GM12878 (cell line): ENCODE measurements at regions not wholly inside any gene's neighbourhood (a gene's known extent, or its start where the extent isn't known, plus 50 kb on each side); places are given as distances from the start of the nearest gene placed in this dataset.

Source experiments
- ATAC-seq: fragments of 200-7000 bp; cut with Tn5 transposase; 3 replicates; pipeline ENCODE4 v1.9.1; 2020; ENCODE audit warnings: mild to moderate bottlenecking, moderate library complexity
- BruUV-seq: library from RNA; stranded (reverse); fragments of 400-500 nt; replicated peaks from 2 replicates; lab custom pipeline; 2021; lab: Mats Ljungman, UMichigan
- CTCF ChIA-PET: fragments of 300-600 bp; sonication (Branson Sonifier 250); formaldehyde crosslinking; extraction: SDS; loops from one replicate; lab custom pipeline; 2021; ENCODE audit warnings: inconsistent platforms; lab: Yijun Ruan, JAX
- POLR2A ChIA-PET: fragments of 350-600 bp; formaldehyde crosslinking; extraction: SDS; loops from one replicate; lab custom pipeline; 2021; ENCODE audit warnings: inconsistent platforms; lab: Charles Lee
- RAD21 ChIA-PET: fragments of 300-600 bp; sonication (Branson Sonifier 250); formaldehyde crosslinking; loops from one replicate; lab custom pipeline; 2023; ENCODE audit warnings: antibody characterized with exemption; ENCODE audit not compliant: unreplicated experiment; lab: Charles Lee
- SMC1A ChIA-PET: fragments of 300-600 bp; sonication (Branson Sonifier 250); formaldehyde crosslinking; loops from one replicate; lab custom pipeline; 2023; ENCODE audit not compliant: unreplicated experiment, uncharacterized antibody; lab: Charles Lee
- DNase-seq: peaks from one replicate; pipeline ENCODE4 v3.0.0-alpha.2; 2011; ENCODE audit warnings: low read depth, low spot score
- FAIRE-seq: peaks from 3 replicates; lab custom pipeline; 2011; peaks lifted over from hg19 to GRCh38; lab: Jason Lieb, UNC
- H2AFZ ChIP-seq: 2 replicates; pipeline ENCODE4 v1.6.0; 2011; ENCODE audit warnings: low read depth, low read length, control low read depth; ENCODE audit not compliant: control insufficient read depth
- H3K27ac ChIP-seq: 2 replicates; pipeline ENCODE4 v1.5.1; 2011; ENCODE audit warnings: control low read depth; ENCODE audit not compliant: control insufficient read depth, insufficient read depth
- H3K27me3 ChIP-seq, 2 experiments: replicated peaks in 1 of 2; 2 replicates each; pipeline versions ENCODE4 v1.6.0 to v1.6.1; 2011; ENCODE audit warnings: low read length in 1 of 2; ENCODE audit not compliant: control insufficient read depth in 2 of 2, insufficient read depth in 2 of 2
- H3K36me3 ChIP-seq, 2 experiments: 2 replicates each; pipeline ENCODE4 v1.5.1; 2011; ENCODE audit warnings: low read length in 1 of 2; ENCODE audit not compliant: control insufficient read depth in 2 of 2, insufficient read depth in 2 of 2
- H3K4me1 ChIP-seq: 2 replicates; pipeline ENCODE4 v1.6.1; 2011; ENCODE audit warnings: mild to moderate bottlenecking, low read length, moderate library complexity, mixed read lengths; ENCODE audit not compliant: control insufficient read depth, insufficient read depth
- H3K4me2 ChIP-seq: 2 replicates; pipeline ENCODE4 v1.6.0; 2011; ENCODE audit warnings: control low read depth; ENCODE audit not compliant: control insufficient read depth, insufficient read depth
- H3K4me3 ChIP-seq: fragments of 200-600 bp; sonication (generic); 2 replicates; pipeline ENCODE4 v1.5.1; 2016
- H3K79me2 ChIP-seq: 2 replicates; pipeline ENCODE4 v1.6.0; 2011; ENCODE audit warnings: low read length; ENCODE audit not compliant: control insufficient read depth, insufficient read depth
- H3K9ac ChIP-seq: 2 replicates; pipeline ENCODE4 v1.8.0; 2011; ENCODE audit warnings: low read length, control low read depth, mixed read lengths; ENCODE audit not compliant: control insufficient read depth, insufficient read depth
- H3K9me3 ChIP-seq: replicated peaks from 3 replicates; pipeline ENCODE4 v1.5.1; 2011; ENCODE audit warnings: mild to moderate bottlenecking, low read length; ENCODE audit not compliant: control insufficient read depth, insufficient read depth
- H4K20me1 ChIP-seq: 2 replicates; pipeline ENCODE4 v1.6.0; 2011; ENCODE audit not compliant: control insufficient read depth, insufficient read depth
- EED ChIP-seq: sonication (generic); IDR thresholded peaks from 2 replicates; pipeline ENCODE4 v1.6.1; 2016; ENCODE audit warnings: antibody characterized with exemption, low read depth
- KDM1A ChIP-seq: fragments of 200-600 bp; sonication (generic); IDR thresholded peaks from 2 replicates; pipeline ENCODE4 v1.6.1; 2016; ENCODE audit warnings: borderline replicate concordance
- NFIC ChIP-seq: IDR thresholded peaks from 2 replicates; pipeline ENCODE4 v1.6.1; 2012; ENCODE audit warnings: low read depth, mild to moderate bottlenecking, inconsistent platforms, low read length, moderate library complexity
- NRF1 ChIP-seq: conservative IDR thresholded peaks from 2 replicates; pipeline ENCODE4 v1.6.1; 2011; ENCODE audit warnings: mild to moderate bottlenecking, low read depth, low read length, improper control_type of control experiment
- WGBS: methylation state at CpG from one replicate; pipeline ENCODE4 v1.1.6; 2016; ENCODE audit warnings: low lambda C conversion rate; ENCODE audit not compliant: insufficient replicate concordance, insufficient coverage; ENCODE audit errors: missing lambda C conversion rate; 5-methylcytosine and 5-hydroxymethylcytosine counted together
- in situ Hi-C: fragments of 300-500 bp; cut with MboI; formaldehyde crosslinking; loops from 9 replicates; pipeline ENCODE4 v1.14.3; 2018; ENCODE audit warnings: mixed read lengths
- intact Hi-C: fragments of 100-400 bp; cut with micrococcal nuclease; formaldehyde crosslinking; loops from one replicate; pipeline ENCODE4 v1.14.2; 2022; ENCODE audit not compliant: unreplicated experiment
- TF ChIP-seq, protein P1 (sequence below): fragments of 450-650 bp; formaldehyde crosslinking; IDR thresholded peaks from 2 replicates; pipeline ENCODE4 v1.4.0; 2020; ENCODE audit warnings: mild to moderate bottlenecking, moderate library complexity

GRCh38 chr16:54632322-54633220, 298.1 kb upstream of the IRX5 start (continued):
- TF ChIP-seq, protein P1, sequence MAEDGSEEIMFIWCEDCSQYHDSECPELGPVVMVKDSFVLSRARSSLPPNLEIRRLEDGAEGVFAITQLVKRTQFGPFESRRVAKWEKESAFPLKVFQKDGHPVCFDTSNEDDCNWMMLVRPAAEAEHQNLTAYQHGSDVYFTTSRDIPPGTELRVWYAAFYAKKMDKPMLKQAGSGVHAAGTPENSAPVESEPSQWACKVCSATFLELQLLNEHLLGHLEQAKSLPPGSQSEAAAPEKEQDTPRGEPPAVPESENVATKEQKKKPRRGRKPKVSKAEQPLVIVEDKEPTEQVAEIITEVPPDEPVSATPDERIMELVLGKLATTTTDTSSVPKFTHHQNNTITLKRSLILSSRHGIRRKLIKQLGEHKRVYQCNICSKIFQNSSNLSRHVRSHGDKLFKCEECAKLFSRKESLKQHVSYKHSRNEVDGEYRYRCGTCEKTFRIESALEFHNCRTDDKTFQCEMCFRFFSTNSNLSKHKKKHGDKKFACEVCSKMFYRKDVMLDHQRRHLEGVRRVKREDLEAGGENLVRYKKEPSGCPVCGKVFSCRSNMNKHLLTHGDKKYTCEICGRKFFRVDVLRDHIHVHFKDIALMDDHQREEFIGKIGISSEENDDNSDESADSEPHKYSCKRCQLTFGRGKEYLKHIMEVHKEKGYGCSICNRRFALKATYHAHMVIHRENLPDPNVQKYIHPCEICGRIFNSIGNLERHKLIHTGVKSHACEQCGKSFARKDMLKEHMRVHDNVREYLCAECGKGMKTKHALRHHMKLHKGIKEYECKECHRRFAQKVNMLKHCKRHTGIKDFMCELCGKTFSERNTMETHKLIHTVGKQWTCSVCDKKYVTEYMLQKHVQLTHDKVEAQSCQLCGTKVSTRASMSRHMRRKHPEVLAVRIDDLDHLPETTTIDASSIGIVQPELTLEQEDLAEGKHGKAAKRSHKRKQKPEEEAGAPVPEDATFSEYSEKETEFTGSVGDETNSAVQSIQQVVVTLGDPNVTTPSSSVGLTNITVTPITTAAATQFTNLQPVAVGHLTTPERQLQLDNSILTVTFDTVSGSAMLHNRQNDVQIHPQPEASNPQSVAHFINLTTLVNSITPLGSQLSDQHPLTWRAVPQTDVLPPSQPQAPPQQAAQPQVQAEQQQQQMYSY (CRISPR knock-in tag): no peak
- TF ChIP-seq KDM1A: no peak
- TF ChIP-seq NRF1: no peak

- no peak overlapping the region for H3K27ac ChIP-seq
- ChIA-PET SMC1A (no interaction called here), CTCF (interaction anchor here (1.6 kb wide), 1 partner anchor 21 kb away, joined by 3 read pairs; no protein-coding TSS in a partner anchor), RAD21 (interaction anchor here (0.7 kb wide), 1 partner anchor 681 kb away, joined by 4 read pairs; no protein-coding TSS in a partner anchor), POLR2A (no interaction called here)
- no peaks in the 10 kb centered on the region for H3K9me3 ChIP-seq
- H3K4me3 ChIP-seq: no peak overlapping the region
- no peak overlapping the region for H3K4me2 ChIP-seq
- intact Hi-C loops (no loop called here), in situ Hi-C loops (no loop called here)
- H3K36me3 ChIP-seq: no peaks in the 10 kb centered on the region
- H3K27me3 ChIP-seq: no peaks in the 10 kb centered on the region
- FAIRE-seq (no peak), ATAC-seq (no peak), DNase-seq (no peak)
- no peak overlapping the region for H2AFZ ChIP-seq
- H3K79me2 ChIP-seq: no peaks in the 10 kb centered on the region
- no peaks in the 10 kb centered on the region for H4K20me1 ChIP-seq
- BruUV-seq: no TSS peak
- no peaks in the 10 kb centered on the region for H3K4me1 ChIP-seq
- TF ChIP-seq EED: no peak
- no peak for TF ChIP-seq NFIC
- H3K9ac ChIP-seq: no peak overlapping the region
- WGBS: 54% methylated on average over 4 of the region's 4 CpGs
Measured at GRCh38 chr16:54631782-54632181, 298.9 kb upstream of the IRX5 start.
